H1 (cell line): ENCODE measurements at regions not wholly inside any gene's neighbourhood (a gene's known extent, or its start where the extent isn't known, plus 50 kb on each side); places are given as distances from the start of the nearest gene placed in this dataset.

ENCODE experiments used
- CTCF ChIA-PET: fragments of 300-600 bp; sonication (Branson Sonifier 250); formaldehyde crosslinking; loops from one replicate; lab custom pipeline; 2021; ENCODE audit not compliant: partially characterized antibody; lab: Charles Lee
- POLR2A ChIA-PET: fragments of 300-600 bp; sonication (Branson Sonifier 250); formaldehyde crosslinking; loops from one replicate; lab custom pipeline; 2021; ENCODE audit warnings: inconsistent platforms; ENCODE audit not compliant: partially characterized antibody; lab: Charles Lee
- DNase-seq, 2 experiments: peaks; one replicate each; pipeline versions ENCODE4 v3.0.0 to v3.0.0-alpha.2; 2010 to 2022; ENCODE audit warnings: low spot score in 2 of 2, low read depth in 1 of 2, mixed read lengths in 1 of 2
- FAIRE-seq: peaks from 2 replicates; lab custom pipeline; 2011; peaks lifted over from hg19 to GRCh38; lab: Jason Lieb, UNC
- H2AFZ ChIP-seq: 2 replicates; pipeline ENCODE4 v1.8.1; 2012; ENCODE audit warnings: low read length, inconsistent platforms
- H2AK5ac ChIP-seq: 2 replicates; pipeline ENCODE4 v1.6.1; 2013; ENCODE audit warnings: low read depth, low read length
- H2BK120ac ChIP-seq: replicated peaks from 2 replicates; pipeline ENCODE3; 2013; ENCODE audit warnings: low read depth, low read length, inconsistent platforms
- H2BK12ac ChIP-seq: 2 replicates; pipeline ENCODE4 v1.6.1; 2013; ENCODE audit warnings: low read depth, low read length
- H2BK15ac ChIP-seq: 2 replicates; pipeline ENCODE4 v1.6.1; 2013; ENCODE audit warnings: low read length
- H2BK20ac ChIP-seq: 2 replicates; pipeline ENCODE4 v1.6.1; 2013; ENCODE audit warnings: low read length
- H2BK5ac ChIP-seq: 2 replicates; pipeline ENCODE4 v1.6.1; 2013; ENCODE audit warnings: low read depth, low read length
- H3K14ac ChIP-seq: 2 replicates; pipeline ENCODE4 v1.6.1; 2013; ENCODE audit warnings: inconsistent platforms; ENCODE audit not compliant: insufficient read length
- H3K18ac ChIP-seq: 2 replicates; pipeline ENCODE4 v1.6.1; 2013; ENCODE audit warnings: low read length; ENCODE audit errors: extremely low read depth
- H3K23ac ChIP-seq: 2 replicates; pipeline ENCODE4 v1.6.1; 2013; ENCODE audit warnings: inconsistent platforms; ENCODE audit not compliant: insufficient read length
- H3K23me2 ChIP-seq: 2 replicates; pipeline ENCODE4 v1.6.1; 2013; ENCODE audit warnings: low read depth, low read length
- H3K27ac ChIP-seq: 2 replicates; pipeline ENCODE4 v1.6.1; 2011; ENCODE audit warnings: low read depth, low read length, inconsistent platforms
- H3K27me3 ChIP-seq, 4 experiments: replicated peaks in 1 of 4; 1 replicate in 1 of 4; 2 replicates in 3 of 4; pipeline versions ENCODE4 v1.6.1 to v1.8.1; 2011 to 2013; ENCODE audit warnings: low read length in 3 of 4, mild to moderate bottlenecking in 3 of 4, inconsistent platforms in 2 of 4, mixed read lengths in 2 of 4, moderate library complexity in 1 of 4; ENCODE audit not compliant: control insufficient read depth in 3 of 4, insufficient read depth in 3 of 4; ENCODE audit errors: extremely low read depth in 1 of 4
- H3K36me3 ChIP-seq, 4 experiments: 2 replicates each; pipeline versions ENCODE4 v1.6.1 to v1.8.1; 2011 to 2013; ENCODE audit warnings: mild to moderate bottlenecking in 4 of 4, low read length in 3 of 4, moderate library complexity in 2 of 4, control low read depth in 1 of 4, inconsistent platforms in 1 of 4; ENCODE audit not compliant: insufficient read depth in 4 of 4, control insufficient read depth in 2 of 4
- H3K4ac ChIP-seq: replicated peaks from 2 replicates; pipeline ENCODE3; 2013; ENCODE audit warnings: low read length, low read depth, mixed read lengths, inconsistent platforms; ENCODE audit not compliant: insufficient read length
- H3K4me1 ChIP-seq, 4 experiments: replicated peaks in 1 of 4; 1 replicate in 1 of 4; 2 replicates in 3 of 4; pipeline versions ENCODE4 v1.6.1 to v1.8.1; 2011 to 2013; ENCODE audit warnings: low read length in 3 of 4, inconsistent platforms in 2 of 4, mixed read lengths in 1 of 4; ENCODE audit not compliant: insufficient read depth in 4 of 4, control insufficient read depth in 3 of 4
- H3K4me2 ChIP-seq, 2 experiments: 2 replicates each; pipeline versions ENCODE4 v1.6.1 to v1.8.1; 2011 to 2013; ENCODE audit warnings: low read depth in 2 of 2, low read length in 2 of 2, control low read depth in 1 of 2, inconsistent platforms in 1 of 2, mild to moderate bottlenecking in 1 of 2; ENCODE audit not compliant: insufficient read depth in 1 of 2
- H3K4me3 ChIP-seq, 4 experiments: fragments of 200-600, 300-600 bp in 1 of 4; sonication (generic), shearing (Covaris generic), sonication (Bioruptor Twin) in 1 of 4; 2 replicates each; pipeline versions ENCODE4 v1.5.1 to v1.8.1; 2011 to 2016; ENCODE audit warnings: low read length in 4 of 4, low read depth in 3 of 4, control low read depth in 2 of 4, inconsistent platforms in 2 of 4, mild to moderate bottlenecking in 2 of 4, mixed read lengths in 1 of 4, moderate library complexity in 1 of 4; ENCODE audit not compliant: insufficient read depth in 2 of 4; ENCODE audit errors: extremely low read depth in 1 of 4
- H3K56ac ChIP-seq: replicated peaks from 2 replicates; pipeline ENCODE3; 2013; ENCODE audit warnings: low read depth, mild to moderate bottlenecking, mixed read lengths, low read length, inconsistent platforms; ENCODE audit not compliant: insufficient read length
- H3K79me1 ChIP-seq: 2 replicates; pipeline ENCODE4 v1.6.1; 2013; ENCODE audit warnings: low read depth, low read length, control low read depth
- H3K79me2 ChIP-seq, 2 experiments: 2 replicates each; pipeline versions ENCODE4 v1.6.1 to v1.8.1; 2012 to 2013; ENCODE audit warnings: low read length in 2 of 2, mild to moderate bottlenecking in 2 of 2, inconsistent platforms in 1 of 2; ENCODE audit not compliant: insufficient read depth in 2 of 2, control insufficient read depth in 1 of 2
- H3K9ac ChIP-seq, 4 experiments: replicated peaks in 1 of 4; 1 replicate in 1 of 4; 2 replicates in 3 of 4; pipeline versions ENCODE4 v1.6.1 to v1.8.1; 2011 to 2013; ENCODE audit warnings: low read depth in 3 of 4, low read length in 3 of 4, control low read depth in 2 of 4, mild to moderate bottlenecking in 2 of 4, moderate library complexity in 2 of 4, inconsistent platforms in 1 of 4; ENCODE audit errors: extremely low read depth in 1 of 4
- H3K9me3 ChIP-seq, 2 experiments: 2 replicates each; pipeline versions ENCODE4 v1.6.1 to v1.8.1; 2012 to 2013; ENCODE audit warnings: mild to moderate bottlenecking in 2 of 2, moderate library complexity in 2 of 2, control low read depth in 1 of 2, inconsistent platforms in 1 of 2, low read depth in 1 of 2, low read length in 1 of 2, mixed read lengths in 1 of 2; ENCODE audit not compliant: insufficient read depth in 2 of 2
- H4K20me1 ChIP-seq, 2 experiments: replicated peaks in 1 of 2; 2 replicates each; pipeline versions ENCODE3 to v1.8.1; 2011 to 2013; ENCODE audit warnings: inconsistent platforms in 2 of 2, low read length in 2 of 2, mild to moderate bottlenecking in 1 of 2; ENCODE audit not compliant: insufficient read depth in 2 of 2, control insufficient read depth in 1 of 2
- H4K5ac ChIP-seq: 2 replicates; pipeline ENCODE4 v1.6.1; 2013; ENCODE audit warnings: low read length, low read depth, mixed read lengths, inconsistent platforms; ENCODE audit not compliant: insufficient read length
- H4K8ac ChIP-seq: 2 replicates; pipeline ENCODE4 v1.8.0; 2013; ENCODE audit warnings: mild to moderate bottlenecking, moderate library complexity, low read length, inconsistent platforms; ENCODE audit not compliant: insufficient read depth; ENCODE audit errors: extremely low read depth
- H4K91ac ChIP-seq: replicated peaks from 2 replicates; pipeline ENCODE3; 2013; ENCODE audit warnings: low read length, mixed read lengths, inconsistent platforms; ENCODE audit not compliant: insufficient read length
- EGR1 ChIP-seq: IDR thresholded peaks from 2 replicates; pipeline ENCODE4 v1.6.1; 2011; ENCODE audit warnings: low read depth, low read length, borderline replicate concordance
- GABPA ChIP-seq: IDR thresholded peaks from 2 replicates; pipeline ENCODE4 v1.6.1; 2011; ENCODE audit warnings: mild to moderate bottlenecking, low read length, moderate library complexity, borderline replicate concordance; ENCODE audit not compliant: insufficient read depth
- JUN ChIP-seq: IDR thresholded peaks from 2 replicates; pipeline ENCODE4 v1.6.1; 2011; ENCODE audit warnings: low read depth, mild to moderate bottlenecking, improper control_type of control experiment, low read length
- POLR2A ChIP-seq, 2 experiments: IDR thresholded peaks; 1 replicate in 1 of 2; 2 replicates in 1 of 2; pipeline ENCODE4 v1.6.1; 2011; ENCODE audit warnings: low read depth in 2 of 2, low read length in 2 of 2, mild to moderate bottlenecking in 2 of 2; ENCODE audit errors: control extremely low read depth in 1 of 2
- POU5F1 ChIP-seq: IDR thresholded peaks from 2 replicates; pipeline ENCODE4 v1.6.1; 2011; ENCODE audit warnings: low read depth, mild to moderate bottlenecking, low read length, moderate library complexity
- RBBP5 ChIP-seq: IDR thresholded peaks from 2 replicates; pipeline ENCODE4 v1.7.1; 2012; ENCODE audit warnings: low read depth, mild to moderate bottlenecking, inconsistent platforms, low read length, moderate library complexity, borderline replicate concordance
- SIN3A ChIP-seq, 2 experiments: IDR thresholded peaks in 1 of 2; conservative IDR thresholded peaks in 1 of 2; 2 replicates each; pipeline ENCODE4 v1.6.1; 2011 to 2012; ENCODE audit warnings: low read length in 2 of 2, improper control_type of control experiment in 1 of 2, low read depth in 1 of 2, mild to moderate bottlenecking in 1 of 2
- TCF12 ChIP-seq: IDR thresholded peaks from 2 replicates; pipeline ENCODE4 v1.6.1; 2011; ENCODE audit warnings: low read depth, mild to moderate bottlenecking, low read length
- WGBS, 2 experiments: shearing (Covaris generic) in 1 of 2; methylation state at CpG; one replicate each; pipeline versions ENCODE4 v1.1.6 to v1.1.7; 2013 to 2015; ENCODE audit warnings: low lambda C conversion rate in 2 of 2, mixed read lengths in 2 of 2, inconsistent platforms in 1 of 2, low coverage in 1 of 2, missing lambda C conversion rate in 1 of 2; ENCODE audit not compliant: insufficient replicate concordance in 2 of 2, insufficient coverage in 1 of 2, insufficient read length in 1 of 2; ENCODE audit errors: extremely low coverage in 1 of 2, missing lambda C conversion rate in 1 of 2; 5-methylcytosine and 5-hydroxymethylcytosine counted together

DNA sequence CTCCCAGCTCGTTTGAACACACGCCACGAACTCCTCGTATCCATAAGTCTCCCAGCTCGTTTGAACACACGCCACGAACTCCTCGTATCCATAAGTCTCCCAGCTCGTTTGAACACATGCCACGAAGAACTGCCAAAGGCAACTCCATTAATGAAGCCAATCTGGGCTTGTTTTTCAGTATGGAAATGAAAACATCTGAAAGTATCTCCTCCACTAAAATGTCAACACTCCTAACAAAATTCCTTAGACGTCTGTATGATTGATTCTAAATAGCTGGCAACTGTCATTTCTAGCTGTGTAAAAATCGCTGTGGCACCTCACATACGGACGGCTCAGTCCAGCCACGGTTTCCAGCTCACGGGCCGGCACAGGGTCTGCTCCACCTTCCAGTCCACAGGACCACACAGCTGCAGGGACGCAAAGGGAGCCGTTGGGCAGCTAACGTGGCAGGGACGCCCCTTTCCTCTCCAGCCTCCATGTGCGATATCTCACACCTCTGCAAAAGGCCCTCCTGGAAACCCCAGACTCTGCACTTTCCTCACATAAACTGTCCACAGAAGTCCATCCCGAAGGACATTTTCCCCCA, 67.1 kb upstream of the METRNL start:
- FAIRE-seq = no peak
- no peak overlapping the region for H3K27ac ChIP-seq
- POLR2A ChIA-PET = interaction anchor here (1.1 kb wide), 1 partner anchor 93 kb away, joined by 3 read pairs; no protein-coding TSS in a partner anchor

More for the DNA sequence above, 67.1 kb upstream of the METRNL start:
- Histone ChIP-seq H2BK15ac (no peak overlapping the region), H2BK20ac (no peak overlapping the region), H2BK120ac (no peak overlapping the region), H3K36me3 (no peaks in the 10 kb centered on the region), H2BK5ac (no peak overlapping the region), H3K4me1 (peaks cover 0 to 13% (median 7%) of the 10 kb centered on the region in 4 experiments; a peak in 5 of 7 replicates), H3K14ac (no peak overlapping the region), H3K79me2 (no peaks in the 10 kb centered on the region), H3K4me3 (no peak overlapping the region), H4K91ac (no peak overlapping the region), H3K23ac (no peak overlapping the region), H2AK5ac (no peak overlapping the region), H3K23me2 (no peaks in the 10 kb centered on the region; the same call in 1 of the 2 replicates), H2BK12ac (no peak overlapping the region), H4K5ac (no peak overlapping the region), H3K56ac (no peak overlapping the region), H3K18ac (no peak overlapping the region), H4K20me1 (no peaks in the 10 kb centered on the region), H3K79me1 (no peaks in the 10 kb centered on the region; the same call in 1 of the 2 replicates), H3K4ac (no peak overlapping the region), H3K27me3 (no peaks in the 10 kb centered on the region), H2AFZ (no peak overlapping the region), H3K4me2 (no peak overlapping the region), H4K8ac (no peak overlapping the region), H3K9me3 (no peaks in the 10 kb centered on the region), H3K9ac (no peak overlapping the region)
- WGBS, 2 experiments = 88% methylated on average over 16 of the region's 23 CpGs; no CpG with 5 or more reads in 1 of the 2 experiments
- DNase-seq = peak in 1 of 2 experiments; percentile 32
- no peak for TF ChIP-seq RBBP5
- TF ChIP-seq EGR1 = no peak
- no peak for TF ChIP-seq GABPA
- no peak for TF ChIP-seq TCF12
- TF ChIP-seq SIN3A (conservative IDR thresholded peaks at IDR 0.05 in 1 of 2, IDR thresholded peaks at IDR 0.05 in 1 of 2; ENCODE audit: low read depth in 1 of 2, low read length in 2 of 2) = no peak
- no peak for TF ChIP-seq JUN
- no peak for TF ChIP-seq POU5F1
- TF ChIP-seq POLR2A (IDR thresholded peaks at IDR 0.05; ENCODE audit: control extremely low read depth in 1 of 2, low read depth in 2 of 2, low read length in 2 of 2) = no peak
- CTCF ChIA-PET = interaction anchor here (0.6 to 1.4 kb wide), 2 partner anchors 25 to 111 kb away, joined by 3 read pairs; no protein-coding TSS in a partner anchor
